ENCODE measurements at regions not wholly inside any gene's neighbourhood (a gene's known extent, or its start where the extent isn't known, plus 50 kb on each side); places are given as distances from the start of the nearest gene placed in this dataset.

DNA sequence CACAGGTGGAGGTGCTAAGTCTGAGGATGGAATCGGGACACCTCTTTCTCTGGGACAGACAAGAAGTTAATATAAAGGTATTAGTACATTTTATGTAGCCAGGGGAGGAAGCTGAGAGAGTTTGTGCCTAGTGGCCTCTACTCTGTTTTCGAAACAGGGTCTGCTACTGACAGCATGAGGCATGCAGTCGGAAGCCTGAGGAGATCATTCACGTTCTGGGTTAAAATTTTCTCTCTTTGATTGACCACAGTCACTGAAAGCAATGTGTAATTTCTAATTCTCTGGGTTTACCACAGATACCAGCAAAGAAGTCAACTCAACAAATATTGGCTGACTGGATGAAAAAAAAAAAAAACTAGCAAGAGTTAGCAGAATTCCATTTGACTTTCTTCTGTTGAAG lies 53.3 kb upstream of the KCTD7 start:
- intact Hi-C loops (cut with DNase I): no loop called here
- no peak for TF ChIP-seq POLR2A (IDR thresholded peaks at IDR 0.05)
- Histone ChIP-seq H3K4me1 (peaks cover 0 to 14% (median 5%) of the 10 kb centered on the region in 4 donors), H3K4me3 (no peak overlapping the region), H3K27ac (no peak overlapping the region), H3K9me3 (no peaks in the 10 kb centered on the region), H3K36me3 (peaks cover 5 to 48% (median 9%) of the 10 kb centered on the region in 4 donors), H3K27me3 (no peaks in the 10 kb centered on the region)
- DNase-seq: no peak
- 63 to 79% methylated on average over 4 of the region's 4 CpGs for WGBS, 2 donors

DNA sequence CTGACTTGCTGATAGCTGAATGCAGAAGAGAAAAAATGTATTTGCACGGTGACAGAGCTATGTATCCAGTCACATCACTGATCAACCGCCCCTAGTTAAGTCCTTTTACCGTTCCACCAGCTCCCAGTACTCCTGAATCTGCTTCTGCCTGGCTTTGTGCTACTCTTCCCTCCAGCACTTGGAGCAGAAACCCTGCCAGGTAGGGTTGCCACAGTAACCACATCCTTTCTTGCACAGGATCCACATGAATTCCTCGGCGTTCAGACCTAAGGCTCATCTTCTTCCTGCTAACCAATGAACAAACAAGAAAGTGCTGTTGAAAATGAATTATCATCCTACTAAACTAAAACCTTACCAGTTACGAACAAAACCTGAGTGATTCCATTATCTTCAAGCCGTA lies 52.0 kb upstream of the KCTD7 start:
- Histone ChIP-seq H3K27ac (no peak overlapping the region), H3K27me3 (no peaks in the 10 kb centered on the region), H3K9me3 (no peaks in the 10 kb centered on the region), H3K36me3 (peaks cover 3 to 43% (median 9%) of the 10 kb centered on the region in 4 donors), H3K4me1 (peaks cover 0 to 14% (median 5%) of the 10 kb centered on the region in 4 donors), H3K4me3 (no peak overlapping the region)
- no peak for TF ChIP-seq CTCF (IDR thresholded peaks at IDR 0.05)
- TF ChIP-seq POLR2A (IDR thresholded peaks at IDR 0.05): no peak
- no peak for TF ChIP-seq POLR2AphosphoS5 (IDR thresholded peaks at IDR 0.05)
- no peak for TF ChIP-seq EP300 (IDR thresholded peaks at IDR 0.05)
- no peak for DNase-seq
- intact Hi-C loops (cut with DNase I): no loop called here
- 88 to 91% methylated on average over 7 of the region's 7 CpGs for WGBS, 2 donors
